WTC11 (cell line): ENCODE measurements at regions not wholly inside any gene's neighbourhood (a gene's known extent, or its start where the extent isn't known, plus 50 kb on each side); places are given as distances from the start of the nearest gene placed in this dataset.

ENCODE experiments used
- E2F1 ChIP-seq: sonication (generic); formaldehyde crosslinking; IDR thresholded peaks from 2 replicates; pipeline ENCODE4 v1.8.0; 2022; ENCODE audit warnings: mild to moderate bottlenecking, missing genetic modification reagents
- ELF4 ChIP-seq: sonication (generic); formaldehyde crosslinking; IDR thresholded peaks from 2 replicates; pipeline ENCODE4 v1.8.1; 2022; ENCODE audit warnings: low read depth, mild to moderate bottlenecking, moderate library complexity, missing genetic modification reagents
- MAX ChIP-seq: sonication (generic); formaldehyde crosslinking; IDR thresholded peaks from 2 replicates; pipeline ENCODE4 v1.8.0; 2022; ENCODE audit warnings: mild to moderate bottlenecking, missing genetic modification reagents
- NR3C1 ChIP-seq: sonication (generic); formaldehyde crosslinking; conservative IDR thresholded peaks from 2 replicates; pipeline ENCODE4 v1.8.1; 2023; ENCODE audit warnings: low read depth, mild to moderate bottlenecking, missing genetic modification reagents
- RELA ChIP-seq: sonication (generic); formaldehyde crosslinking; IDR thresholded peaks from 2 replicates; pipeline ENCODE4 v1.8.1; 2022; ENCODE audit warnings: missing genetic modification reagents, mild to moderate bottlenecking, borderline replicate concordance
- ZNF138 ChIP-seq: sonication (generic); formaldehyde crosslinking; conservative IDR thresholded peaks from 2 replicates; pipeline ENCODE4 v1.8.1; 2022; ENCODE audit warnings: mild to moderate bottlenecking, moderate library complexity, missing genetic modification reagents
- TF ChIP-seq, protein P1 (sequence below): fragments of 200-600 bp; IDR thresholded peaks from 2 replicates; pipeline ENCODE4 v1.8.0; 2022; ENCODE audit warnings: antibody characterized with exemption

GRCh38 chr11:115893461-115894099 lies 389.4 kb upstream of the CADM1 start:
- TF ChIP-seq, protein P1, sequence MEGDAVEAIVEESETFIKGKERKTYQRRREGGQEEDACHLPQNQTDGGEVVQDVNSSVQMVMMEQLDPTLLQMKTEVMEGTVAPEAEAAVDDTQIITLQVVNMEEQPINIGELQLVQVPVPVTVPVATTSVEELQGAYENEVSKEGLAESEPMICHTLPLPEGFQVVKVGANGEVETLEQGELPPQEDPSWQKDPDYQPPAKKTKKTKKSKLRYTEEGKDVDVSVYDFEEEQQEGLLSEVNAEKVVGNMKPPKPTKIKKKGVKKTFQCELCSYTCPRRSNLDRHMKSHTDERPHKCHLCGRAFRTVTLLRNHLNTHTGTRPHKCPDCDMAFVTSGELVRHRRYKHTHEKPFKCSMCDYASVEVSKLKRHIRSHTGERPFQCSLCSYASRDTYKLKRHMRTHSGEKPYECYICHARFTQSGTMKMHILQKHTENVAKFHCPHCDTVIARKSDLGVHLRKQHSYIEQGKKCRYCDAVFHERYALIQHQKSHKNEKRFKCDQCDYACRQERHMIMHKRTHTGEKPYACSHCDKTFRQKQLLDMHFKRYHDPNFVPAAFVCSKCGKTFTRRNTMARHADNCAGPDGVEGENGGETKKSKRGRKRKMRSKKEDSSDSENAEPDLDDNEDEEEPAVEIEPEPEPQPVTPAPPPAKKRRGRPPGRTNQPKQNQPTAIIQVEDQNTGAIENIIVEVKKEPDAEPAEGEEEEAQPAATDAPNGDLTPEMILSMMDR, result no peak
- no peak for TF ChIP-seq ELF4 (CRISPR knock-in tag)
- no peak for TF ChIP-seq E2F1 (CRISPR knock-in tag)
- no peak for TF ChIP-seq NR3C1 (CRISPR knock-in tag)
- no peak for TF ChIP-seq RELA (CRISPR knock-in tag)
- TF ChIP-seq ZNF138 (CRISPR knock-in tag), result no peak
- no peak for TF ChIP-seq MAX (CRISPR knock-in tag)
